Stimulated activated CD4-positive, alpha-beta T cell treated with anti-CD3 and anti-CD28 coated beads, TNF-alpha, amount 100 ng/mL, for 4 hours (primary cell): ENCODE measurements at regions not wholly inside any gene's neighbourhood (a gene's known extent, or its start where the extent isn't known, plus 50 kb on each side); places are given as distances from the start of the nearest gene placed in this dataset.

ENCODE experiments used
- DNase-seq, 3 experiments: peaks; one replicate each; pipeline ENCODE4 v3.0.0-alpha.2; 2020; ENCODE audit warnings: low read depth in 3 of 3

DNA sequence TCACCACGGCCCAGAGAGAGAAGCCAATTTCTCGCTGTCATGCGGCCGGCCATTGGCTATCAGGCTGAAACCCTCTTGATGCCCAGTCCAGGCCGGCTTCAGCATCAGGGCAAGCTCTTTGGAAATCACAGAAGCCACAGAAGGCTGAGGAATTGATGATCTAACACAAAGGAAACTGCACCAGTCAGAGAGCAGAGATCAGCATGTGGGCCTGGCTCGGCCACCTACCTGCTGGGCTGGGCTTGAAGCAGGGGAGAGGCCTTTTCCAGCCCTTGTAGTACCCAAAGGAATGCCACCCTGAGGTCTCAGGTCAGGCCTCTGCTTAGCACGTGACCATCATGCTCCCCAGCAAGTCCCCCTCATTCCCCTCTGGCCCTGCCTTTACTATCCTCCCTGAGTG is 119.1 kb downstream of the TLE3 start:
- DNase-seq = no peak

DNA sequence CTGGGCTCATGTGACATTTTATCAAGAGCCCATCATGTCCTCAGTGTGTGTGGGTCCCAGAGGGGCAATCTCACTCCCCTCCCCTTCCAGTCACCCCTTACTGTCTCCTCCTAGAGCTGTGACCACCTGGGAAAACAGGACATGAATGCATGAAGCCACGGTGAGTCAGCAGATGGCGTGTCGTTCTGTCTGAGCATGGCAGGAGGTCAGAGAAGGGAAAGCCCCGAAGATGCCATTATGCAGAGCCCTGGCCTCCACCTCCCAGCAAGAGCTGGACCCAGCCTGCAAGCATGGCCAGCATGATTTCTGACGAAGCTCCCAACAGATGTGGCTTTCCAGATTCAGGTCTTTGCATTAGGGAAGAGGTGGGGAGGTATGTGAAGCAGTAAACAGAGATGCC is 118.5 kb downstream of the TLE3 start:
- DNase-seq = no peak

DNA sequence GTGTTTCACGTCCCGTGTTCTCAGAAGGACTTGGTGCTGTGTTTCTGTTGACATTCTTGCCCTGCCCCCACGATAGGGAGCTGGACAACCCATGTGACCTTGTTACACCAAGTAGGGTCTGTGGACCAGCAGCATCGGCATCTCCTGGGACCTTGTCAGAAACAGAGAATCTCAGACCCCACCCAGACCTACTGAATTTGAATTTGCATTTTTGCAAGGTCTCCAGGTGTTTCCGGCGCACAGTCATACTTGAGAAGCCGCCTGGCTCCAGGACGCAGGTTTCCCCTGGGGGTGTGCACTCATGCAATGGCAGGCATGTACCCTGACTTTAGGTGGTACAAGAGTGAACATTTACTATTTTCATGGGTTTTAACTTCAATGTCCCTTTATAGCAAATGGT is 117.9 kb downstream of the TLE3 start:
- no peak for DNase-seq

DNA sequence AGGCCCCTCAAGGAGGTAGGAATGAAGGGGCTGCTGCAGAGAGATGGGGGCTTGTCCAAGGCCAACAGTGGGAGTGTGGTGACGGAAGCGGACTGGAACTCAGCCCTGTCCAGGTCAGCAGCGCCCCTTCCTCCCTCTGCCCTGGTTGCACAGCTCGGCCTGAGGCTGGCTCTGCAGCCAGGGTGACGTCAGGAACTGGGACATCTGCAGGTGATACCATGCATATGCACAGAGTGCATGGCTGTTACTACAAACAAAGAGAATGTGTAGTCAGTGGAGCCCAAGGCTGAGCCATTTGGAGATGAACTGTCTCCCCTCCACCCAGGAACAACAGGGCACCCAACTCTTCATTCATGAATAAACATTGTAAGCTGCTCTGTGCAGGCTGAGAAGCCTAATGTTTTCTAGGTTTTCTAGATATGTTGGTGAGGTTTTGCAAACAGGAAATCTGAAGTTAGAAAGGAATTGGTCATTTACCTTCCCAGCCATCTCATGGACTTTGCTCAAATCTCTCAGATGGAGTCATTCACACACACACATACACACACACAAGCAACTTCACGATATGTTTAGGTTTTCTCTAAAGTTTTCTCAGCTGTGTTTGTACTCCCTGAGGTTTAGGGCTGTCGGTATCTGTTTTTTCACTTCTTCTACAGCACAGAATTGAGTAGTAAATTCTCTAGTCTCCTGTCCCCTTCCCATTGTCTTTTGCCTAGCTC is 117.2 kb downstream of the TLE3 start:
- DNase-seq = no peak

DNA sequence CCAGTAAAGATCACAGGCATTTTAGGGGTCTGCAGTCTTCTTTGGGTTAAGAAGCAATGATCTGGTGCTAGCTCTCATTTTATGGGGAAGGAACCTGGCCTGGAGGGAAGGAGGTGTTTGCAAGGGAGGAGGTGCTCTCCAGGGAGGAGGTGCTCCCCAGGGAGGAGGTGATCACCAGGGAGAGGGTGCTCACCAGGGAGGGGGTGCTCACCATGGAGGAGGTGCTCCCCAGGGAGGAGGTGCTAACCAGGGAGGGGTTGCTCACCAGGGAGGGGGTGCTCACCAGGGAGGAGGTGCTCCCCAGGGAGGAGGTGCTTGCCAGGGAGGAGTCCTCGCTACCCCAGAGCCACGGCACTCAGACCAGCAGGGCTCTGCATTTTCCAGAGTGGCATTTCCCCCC is 115.7 kb downstream of the TLE3 start:
- no peak for DNase-seq

DNA sequence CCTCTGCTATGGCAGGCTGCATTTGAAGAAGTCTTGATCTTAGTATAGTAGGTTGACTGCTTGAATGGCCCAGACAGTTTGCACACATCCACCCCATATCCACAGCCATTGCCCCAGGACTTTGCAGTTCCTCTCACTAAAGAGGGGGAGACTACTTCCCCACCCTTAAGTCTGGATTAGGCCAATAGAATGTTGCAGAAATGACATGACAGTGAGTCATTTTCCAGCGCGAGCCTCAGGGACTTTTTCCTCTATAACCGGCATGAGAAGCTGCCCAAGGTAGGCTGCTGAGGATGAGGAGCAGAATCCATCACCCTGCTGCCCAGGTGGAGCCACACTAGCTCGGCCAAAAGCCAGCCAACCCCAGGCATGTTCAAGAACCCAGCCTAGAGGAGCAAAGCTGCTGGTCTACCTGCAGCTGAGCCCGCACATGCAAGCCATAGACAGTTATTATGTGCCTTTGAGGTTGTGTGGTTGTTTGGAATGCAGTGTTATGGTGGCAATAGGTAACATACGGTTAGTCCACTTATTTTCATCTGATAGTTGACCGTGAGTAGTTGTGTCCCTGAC is 113.9 kb downstream of the TLE3 start:
- no peak for DNase-seq

DNA sequence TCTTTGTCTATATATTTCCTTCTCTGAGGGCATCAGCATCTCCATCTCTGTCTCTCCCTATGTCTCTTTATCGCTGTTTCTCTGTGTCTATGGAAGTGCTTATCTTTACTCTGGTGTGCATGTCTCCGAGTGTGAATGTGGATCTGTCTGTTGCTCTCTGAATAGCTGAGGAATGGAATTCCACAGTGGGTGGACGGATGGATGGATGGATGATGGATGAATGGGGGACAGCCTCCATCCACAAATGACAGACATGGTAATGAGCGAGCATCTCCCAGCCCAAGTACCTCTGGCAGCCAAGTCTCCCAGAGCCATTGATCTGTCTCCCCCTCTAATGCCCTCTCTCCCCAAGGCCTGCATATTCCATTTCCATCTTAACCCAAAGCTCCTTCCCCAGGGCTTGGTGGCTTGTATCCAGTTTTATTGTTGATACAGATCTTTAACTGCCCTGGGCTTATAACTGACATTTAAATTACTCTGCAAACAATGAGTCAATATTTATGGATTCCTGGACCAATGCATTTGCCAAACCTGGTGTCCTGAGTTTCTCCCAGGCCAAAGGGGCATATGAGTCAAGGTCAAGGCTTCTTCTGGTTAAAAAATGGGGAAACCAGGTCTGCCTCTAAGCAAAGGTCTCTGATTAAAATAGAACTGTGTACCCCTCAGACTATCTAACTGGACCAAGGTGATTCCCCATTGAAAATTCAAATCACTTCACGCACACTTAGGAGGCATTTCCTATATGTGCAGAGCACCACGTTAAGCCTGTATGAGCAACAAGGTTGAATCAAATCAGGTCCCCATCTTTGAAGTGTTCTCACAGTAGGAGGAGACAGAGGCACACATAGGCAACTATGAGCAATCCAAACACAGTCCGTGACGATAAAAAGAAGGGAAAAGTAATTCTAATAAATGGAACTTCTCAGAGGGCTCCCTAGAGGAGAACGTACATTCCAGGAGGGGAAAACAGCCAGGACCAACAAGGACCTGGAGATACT is 109.9 kb downstream of the TLE3 start:
- no peak for DNase-seq

DNA sequence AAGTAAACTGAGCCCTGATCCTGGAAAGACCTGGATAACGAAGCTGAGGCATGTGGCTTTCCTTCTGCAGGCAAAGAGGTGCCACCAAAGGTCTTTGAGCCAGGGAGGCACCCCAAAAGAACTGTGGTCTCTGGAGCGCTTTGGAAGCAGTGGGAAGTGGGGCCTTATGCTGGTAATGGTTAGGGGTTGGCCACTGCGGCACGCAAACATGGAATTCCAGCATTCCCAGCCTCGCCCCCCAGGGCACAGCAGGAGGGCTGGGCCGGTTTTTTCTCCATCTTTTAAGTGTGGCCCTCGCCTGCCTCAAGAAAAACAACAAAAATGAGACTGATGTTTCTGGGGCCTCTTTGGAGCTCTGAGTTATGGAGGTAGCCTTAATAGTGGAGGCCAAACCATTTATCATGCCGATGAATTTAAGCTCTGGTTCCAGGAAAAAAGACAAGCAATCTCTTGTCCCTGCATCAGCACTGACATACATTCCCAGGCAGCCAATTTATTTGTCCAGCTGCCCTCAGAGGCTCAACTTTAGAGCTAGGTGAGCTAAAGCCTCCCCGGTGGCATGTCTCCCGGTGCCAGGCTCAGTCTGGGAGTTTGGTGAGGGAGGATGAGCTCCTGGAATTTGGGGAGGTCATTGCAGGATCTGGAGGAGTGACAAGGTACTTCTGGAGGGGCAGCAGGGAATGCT is 109.0 kb downstream of the TLE3 start:
- DNase-seq = no peak

DNA sequence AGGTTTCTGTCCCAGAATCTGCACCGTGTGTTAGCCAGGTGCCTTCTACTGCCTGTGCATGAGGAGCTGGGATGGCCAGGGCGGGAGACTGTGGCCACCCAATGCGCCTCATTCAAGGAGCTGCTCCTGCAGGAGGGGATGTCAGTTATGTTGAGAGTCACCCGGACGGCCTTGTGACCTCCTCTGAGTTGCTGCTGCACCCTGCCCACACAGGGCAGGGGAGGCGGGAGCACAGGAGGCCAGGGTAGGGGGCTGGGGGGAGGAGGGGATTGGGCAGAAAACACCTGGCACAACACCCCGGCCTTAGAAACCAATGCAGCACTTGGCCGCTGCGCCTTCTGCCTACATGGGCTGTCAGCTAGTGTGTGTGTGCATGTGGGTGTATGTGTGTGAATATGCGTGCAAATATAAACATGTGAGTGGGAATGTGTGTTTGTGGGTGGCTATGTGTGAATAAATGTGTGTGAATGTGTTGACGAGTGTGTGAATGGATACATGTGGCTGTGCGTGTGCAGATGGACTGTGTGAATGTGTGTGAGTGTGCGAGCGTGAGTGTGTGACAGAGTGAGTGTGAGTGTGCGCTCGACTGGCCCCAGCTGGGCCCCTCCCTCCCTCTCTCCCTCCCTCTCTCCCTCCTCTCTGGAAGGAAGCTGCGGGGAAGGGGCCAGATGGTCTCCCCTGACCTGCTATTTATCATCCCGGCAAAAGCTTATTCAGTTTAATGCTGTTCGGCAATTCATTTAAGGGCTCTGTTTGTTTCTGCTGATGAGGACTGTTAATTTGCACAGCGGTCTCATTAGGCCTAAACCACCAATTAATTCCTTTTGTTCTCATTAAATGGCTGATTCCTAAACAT is 106.9 kb downstream of the TLE3 start:
- DNase-seq = no peak

DNA sequence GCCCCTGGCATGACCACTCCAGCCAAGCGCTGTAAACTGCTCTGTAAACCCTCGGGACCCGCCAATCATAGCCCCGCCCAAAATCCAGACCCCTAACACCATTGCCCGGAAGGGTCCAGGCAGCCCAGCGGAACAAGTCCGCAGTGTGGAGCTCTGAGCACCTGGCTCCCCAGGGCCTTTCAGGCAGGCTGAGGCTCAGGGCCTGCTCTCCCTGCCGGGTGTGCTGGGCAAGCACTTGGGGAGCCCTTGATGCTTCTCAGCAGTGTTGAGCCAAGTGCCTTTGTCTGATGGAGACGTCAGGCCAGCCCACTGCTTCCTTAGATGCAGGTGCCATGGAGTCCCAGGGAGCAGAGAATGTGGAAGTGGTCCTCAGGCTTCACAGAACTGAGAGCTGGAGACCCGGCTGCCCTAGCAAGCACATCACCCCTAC is 106.2 kb downstream of the TLE3 start:
- no peak for DNase-seq

DNA sequence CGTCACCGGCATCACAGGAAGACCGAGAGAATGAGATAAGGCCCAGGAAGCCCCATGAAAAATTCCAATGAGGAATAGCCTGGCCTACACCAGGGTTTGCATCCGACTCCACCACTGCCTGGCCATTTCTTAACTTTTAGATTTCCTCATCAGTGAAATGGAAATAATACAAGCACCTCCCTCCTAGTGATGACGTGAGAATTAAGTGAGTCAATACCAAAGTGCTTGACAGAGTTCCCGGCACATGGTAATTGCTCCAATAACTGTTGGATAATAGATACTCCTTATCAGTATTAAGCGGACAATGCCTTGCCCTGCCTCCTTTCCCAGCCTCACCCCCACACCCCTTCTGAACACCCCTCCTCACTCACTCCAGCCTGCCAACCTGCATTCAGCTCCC is 105.4 kb downstream of the TLE3 start:
- DNase-seq = no peak

DNA sequence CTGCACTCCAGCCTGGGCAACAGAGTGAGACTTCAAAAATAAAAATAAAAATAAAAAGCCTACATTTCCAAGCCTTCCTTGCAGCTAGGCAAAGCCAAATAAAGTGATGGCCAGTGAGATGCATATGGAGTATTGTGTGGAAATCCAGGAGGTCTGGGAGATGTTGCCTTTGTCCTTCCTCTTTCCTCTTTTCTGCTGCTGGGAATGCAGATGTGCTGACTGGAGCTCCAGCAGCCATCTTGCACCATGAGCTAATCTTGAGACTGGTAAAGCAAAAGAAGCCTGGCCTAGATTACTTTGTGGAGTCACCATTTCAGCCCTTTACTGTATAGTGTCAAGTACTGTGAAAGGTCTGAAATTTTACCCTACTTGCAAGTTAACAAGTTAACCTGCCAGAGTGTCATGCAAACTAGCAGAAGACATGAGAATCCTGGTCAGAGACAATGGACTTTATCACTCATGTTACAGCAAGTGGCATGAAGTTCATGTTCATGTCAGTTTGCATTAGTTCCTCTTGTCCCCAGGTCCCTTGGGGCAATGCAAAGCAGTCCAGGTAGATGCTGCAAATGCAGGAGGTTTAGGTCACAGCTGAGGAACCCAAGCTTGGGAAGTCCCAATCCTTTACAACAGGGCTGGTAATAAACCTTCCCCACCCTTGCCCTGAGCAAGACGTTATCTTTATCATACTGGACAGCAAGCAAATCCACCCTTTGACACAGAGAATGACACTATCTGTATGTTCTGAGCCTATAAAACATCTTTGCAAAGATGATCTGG is 103.1 kb downstream of the TLE3 start:
- no peak for DNase-seq

DNA sequence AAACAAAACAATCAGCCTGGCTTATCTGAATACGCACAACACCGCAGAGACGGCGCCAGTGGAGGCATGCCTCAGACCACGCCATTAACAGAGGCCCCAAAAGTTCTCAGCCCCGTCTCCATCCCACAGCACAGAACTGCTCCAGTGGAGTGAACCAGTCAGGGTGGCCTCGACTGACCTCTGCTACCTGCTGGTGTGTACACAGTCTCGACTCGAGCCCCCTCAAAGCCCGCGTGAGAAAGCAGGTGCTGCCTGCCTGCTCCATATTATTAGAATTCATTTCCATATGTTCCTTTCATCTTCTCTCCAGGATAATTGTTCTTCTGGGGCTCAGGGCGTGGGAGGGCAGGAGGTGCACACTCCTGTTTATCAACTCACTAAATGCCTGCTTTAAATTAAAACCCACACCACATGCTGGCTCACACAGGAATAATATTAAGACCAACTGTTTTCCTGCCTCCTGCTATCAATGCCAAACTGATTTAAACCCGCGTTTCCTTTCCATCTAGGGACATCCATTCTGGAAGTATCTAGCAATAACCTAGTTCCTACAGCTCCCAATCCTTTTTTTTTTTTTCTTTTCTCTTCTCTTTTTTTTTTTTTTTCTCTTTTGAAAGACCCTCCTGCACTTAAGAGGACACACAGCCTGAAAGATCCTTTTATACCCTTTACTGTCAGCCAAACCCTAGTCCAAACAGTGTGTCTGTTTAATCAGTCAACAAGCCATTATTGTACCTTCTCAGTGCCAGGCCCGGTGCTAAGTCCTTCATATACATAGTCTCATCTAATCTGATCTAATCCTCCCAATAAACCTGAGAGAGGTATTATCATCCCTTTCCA is 101.2 kb downstream of the TLE3 start:
- no peak for DNase-seq

DNA sequence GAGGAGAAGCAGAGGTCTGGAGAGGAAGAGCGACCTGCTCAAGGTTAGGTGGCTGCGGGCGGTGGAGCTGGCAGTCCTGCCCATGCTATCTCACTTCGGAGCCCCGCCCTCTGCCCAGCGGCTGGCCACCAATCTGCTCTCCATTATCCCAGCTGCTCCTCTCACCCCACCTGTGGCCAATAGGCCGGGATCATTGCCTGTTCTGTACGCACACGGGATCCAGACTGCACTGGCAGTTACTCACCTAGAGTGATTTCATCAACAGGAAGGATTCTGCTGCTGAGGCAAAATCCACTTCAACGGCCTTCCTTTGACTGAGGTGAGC is 100.6 kb downstream of the TLE3 start:
- DNase-seq = no peak
